GM12865 (cell line): ENCODE measurements at regions not wholly inside any gene's neighbourhood (a gene's known extent, or its start where the extent isn't known, plus 50 kb on each side); places are given as distances from the start of the nearest gene placed in this dataset.

Experiments used
- DNase-seq: peaks from one replicate; pipeline ENCODE4 v3.0.0; 2010; ENCODE audit warnings: low read depth
- H3K4me3 ChIP-seq: 2 replicates; pipeline ENCODE4 v1.5.1; 2011; ENCODE audit warnings: mild to moderate bottlenecking, low read depth, low read length, control low read depth
- CTCF ChIP-seq: IDR thresholded peaks from 2 replicates; pipeline ENCODE4 v1.5.1; 2011; ENCODE audit warnings: low read length, control low read depth, low read depth, inconsistent platforms; ENCODE audit not compliant: insufficient read depth; ENCODE audit errors: missing control alignments

- TF ChIP-seq CTCF, result no peak
- DNase-seq, result peak; percentile 17
- no peak overlapping the region for H3K4me3 ChIP-seq
Observed at GRCh38 chr11:32221476-32222032, 130.7 kb downstream of the RCN1 start.

- no peak for TF ChIP-seq CTCF
- no peak overlapping the region for H3K4me3 ChIP-seq
- no peak for DNase-seq
Observed at GRCh38 chr11:32224580-32224979, 133.7 kb downstream of the RCN1 start.

- no peak for TF ChIP-seq CTCF
- H3K4me3 ChIP-seq, result no peak overlapping the region
- DNase-seq, result no peak
Observed at GRCh38 chr11:32225571-32226285, 134.9 kb downstream of the RCN1 start.

GRCh38 chr11:32226480-32226879 lies 135.6 kb downstream of the RCN1 start:
- DNase-seq, result no peak
- no peak overlapping the region for H3K4me3 ChIP-seq

GRCh38 chr11:32229576-32230240 lies 138.8 kb downstream of the RCN1 start:
- H3K4me3 ChIP-seq, result no peak overlapping the region
- TF ChIP-seq CTCF, result no peak
- DNase-seq, result no peak

More at GRCh38 chr11:32226480-32226879, 135.6 kb downstream of the RCN1 start:
- no peak for TF ChIP-seq CTCF

- TF ChIP-seq CTCF, result peak; percentile 80
- DNase-seq, result peak; percentile 54
- H3K4me3 ChIP-seq, result no peak overlapping the region
Observed at GRCh38 chr11:32231909-32232493, 141.1 kb downstream of the RCN1 start.
